ENCODE measurements at regions not wholly inside any gene's neighbourhood (a gene's known extent, or its start where the extent isn't known, plus 50 kb on each side); places are given as distances from the start of the nearest gene placed in this dataset.

GRCh38 chr16:79988089-79988488 lies 387.6 kb upstream of the MAF start:
- TF ChIP-seq GATA2 (IDR thresholded peaks at IDR 0.05; ENCODE audit: low read depth, low read length) = no peak
- TF ChIP-seq GATA3 (IDR thresholded peaks at IDR 0.05; ENCODE audit: low read depth, low read length) = no peak
